ENCODE measurements at regions not wholly inside any gene's neighbourhood (a gene's known extent, or its start where the extent isn't known, plus 50 kb on each side); places are given as distances from the start of the nearest gene placed in this dataset.

- TF ChIP-seq SRF (IDR thresholded peaks at IDR 0.05; ENCODE audit: low read depth, low read length), result no peak
- no peak for TF ChIP-seq EZH2 (IDR thresholded peaks at IDR 0.05; ENCODE audit: low read depth, low read length, severe bottlenecking)
- TF ChIP-seq PHF8 (conservative IDR thresholded peaks at IDR 0.05; ENCODE audit: low read depth, low read length), result no peak
- TF ChIP-seq FOSL1 (IDR thresholded peaks at IDR 0.05; ENCODE audit: insufficient read depth, low read depth, low read length), result no peak
- TF ChIP-seq CTCF (IDR thresholded peaks at IDR 0.05; ENCODE audit: control extremely low read depth in 1 of 3, insufficient read depth in 1 of 3, low read depth in 1 of 3, low read length in 3 of 3), result no peak
- TF ChIP-seq SP1 (IDR thresholded peaks at IDR 0.05; ENCODE audit: low read depth, low read length), result no peak
- no peak for TF ChIP-seq POLR2A (IDR thresholded peaks at IDR 0.05; ENCODE audit: control extremely low read depth in 1 of 2, low read depth in 2 of 2, low read length in 2 of 2)
Measured at GRCh38 chr15:88974392-88974791, 61.2 kb upstream of the MFGE8 start.

Measured in H1 (cell line).